HG03354 (cell line): ENCODE measurements at regions not wholly inside any gene's neighbourhood (a gene's known extent, or its start where the extent isn't known, plus 50 kb on each side); places are given as distances from the start of the nearest gene placed in this dataset.

Source experiments
- ATAC-seq: cut with Tn5 transposase; IDR thresholded peaks from one replicate; pipeline ENCODE4 v1.9.1; 2021; ENCODE audit warnings: mild to moderate bottlenecking; ENCODE audit not compliant: unreplicated experiment, poor library complexity, severe bottlenecking

DNA sequence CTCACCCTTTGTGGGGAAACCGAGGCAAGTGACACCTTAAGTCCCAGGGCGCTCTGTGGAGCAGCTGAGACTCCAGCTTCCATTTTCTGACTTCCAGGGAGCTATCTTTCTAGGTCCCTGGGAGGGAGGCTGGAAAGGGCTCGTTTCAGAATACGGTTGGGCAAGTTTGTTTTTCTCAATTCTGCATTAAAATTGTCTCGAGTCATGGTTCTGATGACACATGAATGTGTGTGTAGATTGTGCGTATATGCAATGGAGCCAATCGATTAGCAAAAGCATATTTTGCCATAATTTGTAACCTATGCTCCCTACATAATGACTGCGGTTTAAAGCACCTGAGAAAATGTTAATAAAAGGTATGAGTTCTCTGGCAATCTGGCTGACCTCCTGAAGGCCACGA, 77.3 kb downstream of the SIK1 start:
- no peak for ATAC-seq

DNA sequence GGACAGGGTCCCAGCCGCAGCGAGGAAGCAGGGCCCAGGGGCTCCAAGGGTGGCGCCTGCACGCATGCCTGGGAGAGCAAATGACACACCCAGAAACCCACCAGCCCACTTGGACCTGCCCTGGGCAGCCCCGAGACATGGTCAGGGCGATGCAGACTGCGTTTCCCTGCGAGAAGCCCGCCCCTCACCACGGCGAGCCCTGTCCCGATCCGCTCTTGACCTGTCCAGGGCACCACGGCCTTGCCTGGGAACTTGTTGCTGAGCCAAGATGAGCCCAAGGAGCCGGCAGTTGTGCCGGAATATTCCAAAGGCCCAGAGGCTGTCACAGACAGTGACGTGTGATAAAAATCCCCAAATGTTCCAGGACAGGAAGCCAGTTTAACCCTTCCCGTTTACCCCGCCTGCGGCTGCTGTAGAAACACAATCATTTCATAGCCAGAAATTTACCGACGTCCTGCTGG, 78.1 kb downstream of the SIK1 start:
- ATAC-seq: no peak

DNA sequence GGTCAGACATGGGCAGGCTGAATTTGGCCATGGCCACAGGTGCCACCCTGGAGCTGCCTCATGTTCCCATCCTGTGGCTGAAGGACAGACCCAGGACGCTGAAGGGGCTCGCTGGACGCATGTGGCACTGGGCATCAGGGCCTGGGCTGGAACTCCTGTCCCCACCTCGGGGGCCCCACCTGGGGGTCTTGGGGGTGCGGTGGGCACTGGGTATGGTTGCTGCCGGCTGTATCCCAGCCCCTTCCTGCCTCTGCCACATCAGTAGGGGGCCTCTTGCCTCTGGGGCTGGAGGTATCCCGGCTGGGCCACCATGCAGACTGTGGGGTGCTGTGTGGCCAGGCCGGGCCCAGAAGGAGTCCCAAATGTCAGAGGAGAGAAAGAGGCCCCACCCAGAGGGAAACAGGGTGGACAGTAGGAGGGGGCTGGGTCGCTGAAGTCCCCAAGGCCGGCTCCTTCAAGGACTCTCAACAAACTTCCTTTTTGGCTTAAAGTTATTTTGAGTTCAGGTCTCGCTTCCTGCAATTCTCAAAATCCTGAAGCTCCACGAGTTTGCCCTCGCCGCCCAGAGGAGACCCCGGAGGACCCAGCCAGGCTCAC, 78.7 kb downstream of the SIK1 start:
- no peak for ATAC-seq

DNA sequence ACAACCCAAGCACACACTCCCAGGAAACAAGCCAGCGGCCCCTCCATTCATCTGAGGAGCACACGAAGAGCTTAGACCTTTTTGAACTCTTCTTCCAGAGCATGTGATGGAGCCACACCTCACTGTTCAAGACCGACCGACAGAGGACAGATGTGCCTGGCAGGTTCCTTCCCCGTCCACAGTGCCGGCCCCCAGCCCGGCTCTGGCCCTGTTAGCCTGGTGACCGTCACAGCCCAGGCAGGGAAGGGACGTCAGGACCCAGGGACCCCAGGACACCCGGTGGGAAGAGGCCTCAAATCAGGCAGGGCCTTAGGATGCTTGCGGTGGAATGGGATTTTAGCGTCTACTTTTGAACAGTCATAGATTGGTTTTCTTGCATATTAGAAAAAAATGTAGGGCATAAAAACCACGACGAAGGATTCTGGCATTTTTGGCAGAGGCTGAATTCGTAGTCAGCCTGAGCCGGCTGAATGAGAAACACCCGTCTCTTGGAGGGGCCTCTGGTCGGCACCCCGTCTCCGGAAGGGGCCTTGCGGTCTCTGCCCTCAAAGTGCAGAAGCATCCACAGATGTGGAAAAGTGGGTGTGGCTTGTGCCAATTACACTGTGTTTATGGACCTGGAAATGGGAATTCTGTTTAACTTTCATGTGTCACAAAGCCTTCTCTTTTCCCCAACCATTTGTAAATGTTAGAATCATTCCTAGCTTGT, 79.3 kb downstream of the SIK1 start:
- no peak for ATAC-seq

DNA sequence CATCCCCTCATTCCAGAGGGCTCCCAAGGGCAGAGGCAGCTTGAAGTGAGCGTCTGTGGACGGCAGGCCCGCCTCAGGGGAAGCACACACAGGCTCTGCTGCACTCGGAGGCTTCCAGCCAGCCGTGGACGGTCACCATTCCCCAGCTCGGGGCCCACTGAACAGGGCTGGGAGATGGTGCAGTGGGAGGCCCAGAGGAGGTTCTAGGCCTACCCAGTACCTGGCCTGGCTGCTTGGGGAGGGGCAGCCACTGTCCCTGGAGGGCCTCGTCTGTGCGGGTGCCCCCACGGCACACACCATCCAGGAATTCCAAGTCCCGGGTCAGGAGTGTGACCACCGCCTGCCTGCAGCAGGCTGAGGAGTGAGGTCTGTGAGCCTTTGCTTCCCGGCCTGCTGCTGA, 80.4 kb downstream of the SIK1 start:
- no peak for ATAC-seq

DNA sequence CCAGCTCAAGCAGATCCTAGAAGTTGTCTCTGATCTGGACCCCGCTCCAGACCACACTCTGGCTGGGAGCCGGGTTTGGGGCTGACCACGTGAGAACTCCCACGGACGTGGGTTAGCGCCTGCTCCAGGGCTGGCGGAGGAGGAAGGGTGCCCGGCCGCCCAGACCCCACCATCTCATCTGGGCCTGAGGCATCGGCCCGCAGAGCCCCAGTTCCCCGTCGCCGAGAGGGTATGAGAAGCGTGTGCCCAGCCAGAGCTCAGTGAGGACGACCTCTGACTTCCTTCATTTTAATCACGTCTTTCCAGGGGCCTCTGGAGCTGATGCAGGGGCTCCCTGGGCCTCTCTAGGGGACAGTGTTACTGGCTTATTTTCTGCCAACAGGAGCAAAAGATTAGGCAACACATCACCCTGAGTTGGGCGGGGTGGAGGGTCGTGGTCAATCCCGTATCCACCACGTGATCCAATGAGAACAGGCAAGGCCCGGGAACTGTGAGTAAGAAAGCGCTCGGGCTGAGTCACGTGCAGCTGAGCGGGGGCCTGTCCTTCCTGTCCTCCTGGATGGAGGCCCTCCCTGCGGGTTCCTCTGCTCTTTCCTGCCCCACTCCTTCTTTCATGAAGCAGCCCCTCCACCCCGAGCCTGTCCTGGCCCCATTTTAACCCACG, 81.1 kb downstream of the SIK1 start:
- no peak for ATAC-seq

DNA sequence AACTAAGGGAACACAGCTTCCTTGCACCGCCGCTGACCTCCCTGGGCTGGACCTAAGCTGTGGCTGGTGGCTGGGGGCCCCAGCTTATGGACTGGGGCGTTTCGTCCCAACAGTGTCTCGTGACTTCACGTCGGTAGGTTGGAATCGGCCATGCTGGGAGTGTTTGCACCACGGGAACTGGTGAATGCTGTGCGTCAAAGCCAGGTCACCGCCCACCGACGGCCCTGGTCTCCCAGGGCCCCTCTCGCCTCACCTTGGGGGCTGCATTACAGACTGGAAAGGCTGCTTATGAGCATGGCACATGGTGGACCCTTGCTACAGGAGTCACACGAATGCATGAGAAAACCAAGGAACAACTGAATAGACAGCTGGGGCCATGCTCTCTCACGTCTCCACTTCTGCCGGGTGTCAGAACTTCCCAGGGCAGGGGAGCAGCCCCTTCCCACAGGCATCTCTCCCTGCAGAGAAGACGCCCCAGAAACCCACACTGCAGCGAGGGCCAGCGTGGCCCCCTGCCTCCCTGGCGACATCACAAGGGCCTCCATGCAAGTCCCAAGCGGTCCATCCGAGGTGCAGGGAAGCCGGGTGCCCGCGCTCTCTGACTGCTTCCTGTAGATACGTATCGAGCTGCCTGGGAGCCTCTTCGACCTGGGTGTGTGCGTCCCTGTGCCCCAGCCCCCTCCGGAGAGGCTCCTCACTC, 81.7 kb downstream of the SIK1 start:
- ATAC-seq: no peak

DNA sequence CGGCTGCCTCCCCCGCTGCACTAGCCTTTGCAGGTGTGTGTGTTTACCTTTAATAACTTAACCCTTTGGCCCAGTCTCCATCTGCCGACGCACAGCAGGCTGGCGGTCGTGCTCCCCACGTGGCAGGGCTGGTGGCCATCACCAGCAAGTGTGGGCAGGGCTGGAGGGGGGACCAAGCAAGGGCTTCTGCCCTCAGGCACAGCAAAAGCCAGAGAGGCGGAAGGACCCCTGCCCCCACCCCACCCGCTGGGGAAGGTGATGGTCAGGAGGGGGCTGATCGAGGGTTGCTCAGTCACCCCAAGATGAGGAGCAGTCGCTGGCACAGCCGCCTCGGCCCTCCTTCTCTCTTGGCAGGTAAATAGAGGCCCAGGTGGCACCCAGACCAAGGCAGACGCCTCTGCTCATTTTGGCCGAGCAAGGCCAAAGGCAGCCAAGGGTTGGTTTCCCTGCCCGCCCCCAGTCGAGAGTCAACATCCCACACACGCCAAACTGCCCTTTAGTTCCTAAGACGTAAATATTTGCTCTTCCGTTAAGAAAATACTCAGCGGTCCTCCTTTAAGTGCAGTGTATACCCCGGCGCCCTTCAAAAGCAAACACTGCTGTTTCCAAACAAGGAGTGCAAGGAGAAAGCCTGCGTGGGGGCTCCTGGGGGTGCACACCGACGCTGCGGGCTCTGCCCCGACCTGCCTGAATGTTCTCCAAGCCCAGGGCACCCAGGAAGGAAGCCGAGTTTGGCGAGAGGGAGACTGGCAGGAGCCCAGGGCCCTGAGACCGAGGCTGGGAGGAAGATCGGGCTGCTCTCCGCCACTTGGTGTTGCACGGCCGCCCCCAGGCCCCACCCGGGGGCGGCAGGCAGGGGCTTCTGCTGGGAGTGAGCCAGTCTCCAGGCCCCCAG, 82.7 kb downstream of the SIK1 start:
- ATAC-seq: no peak

DNA sequence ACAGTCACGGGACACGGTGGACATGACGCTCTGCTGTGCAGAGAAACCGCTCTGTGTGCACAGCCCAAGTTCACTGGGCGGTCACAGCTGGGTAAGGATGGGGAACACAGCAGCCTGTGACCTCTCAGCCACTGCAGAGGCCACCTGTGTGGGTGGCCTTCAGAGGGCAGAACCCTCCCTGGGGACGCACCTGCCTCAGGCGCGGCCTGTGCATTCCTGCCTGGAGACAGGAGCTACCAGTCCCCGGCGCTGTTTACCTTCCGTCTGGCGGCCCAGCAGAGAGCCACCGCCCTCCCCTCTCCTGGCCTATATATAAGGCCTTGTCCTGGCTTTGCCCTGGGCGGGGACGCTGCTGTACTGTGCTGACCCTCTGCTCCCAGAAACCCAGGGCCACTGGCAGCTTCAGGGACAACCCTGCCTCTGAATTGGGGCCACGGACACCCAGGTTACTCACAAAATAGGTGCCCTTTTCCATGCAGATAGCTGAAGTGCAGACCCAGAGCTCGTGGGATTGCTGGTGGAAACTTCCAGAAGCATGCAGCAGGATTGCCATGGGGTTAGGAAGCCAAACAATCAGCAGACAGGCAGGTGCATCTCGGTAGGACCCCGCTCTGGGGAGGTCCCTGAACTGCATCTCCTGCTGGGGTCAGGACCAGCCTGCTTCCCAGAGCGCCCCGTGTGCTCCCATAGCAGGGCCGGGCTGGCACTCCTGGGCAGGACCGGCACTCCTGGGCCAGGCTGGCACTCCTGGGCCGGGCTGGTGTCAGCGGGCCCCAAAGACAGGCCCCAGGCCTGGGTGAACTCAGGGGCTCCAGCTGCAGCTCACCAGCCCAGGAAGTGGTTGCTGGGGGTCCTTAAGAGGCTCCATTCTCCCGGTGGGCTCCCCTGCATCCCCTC, 83.6 kb downstream of the SIK1 start:
- no peak for ATAC-seq

DNA sequence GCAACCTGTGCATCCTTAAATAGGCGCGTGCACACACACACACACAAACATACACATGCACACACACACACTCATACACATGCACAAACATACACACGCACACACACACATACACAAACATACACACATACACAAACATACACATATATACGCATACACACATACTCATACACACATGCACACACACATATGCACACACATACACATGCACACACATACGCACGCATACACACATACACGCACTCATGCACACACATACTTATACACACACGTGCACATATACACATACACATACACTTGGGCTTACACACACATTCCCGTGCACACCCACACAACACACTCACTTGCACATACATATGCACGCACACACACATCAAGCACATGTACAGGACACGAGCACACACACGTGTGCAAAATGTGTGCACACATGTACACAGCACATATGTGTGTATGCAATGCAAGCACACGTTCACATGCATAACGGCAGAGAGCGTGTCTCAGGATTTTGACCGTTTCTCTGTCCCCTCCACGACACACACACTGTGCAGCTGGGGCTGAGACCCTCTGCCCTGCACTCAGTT, 84.5 kb downstream of the SIK1 start:
- ATAC-seq: no peak

DNA sequence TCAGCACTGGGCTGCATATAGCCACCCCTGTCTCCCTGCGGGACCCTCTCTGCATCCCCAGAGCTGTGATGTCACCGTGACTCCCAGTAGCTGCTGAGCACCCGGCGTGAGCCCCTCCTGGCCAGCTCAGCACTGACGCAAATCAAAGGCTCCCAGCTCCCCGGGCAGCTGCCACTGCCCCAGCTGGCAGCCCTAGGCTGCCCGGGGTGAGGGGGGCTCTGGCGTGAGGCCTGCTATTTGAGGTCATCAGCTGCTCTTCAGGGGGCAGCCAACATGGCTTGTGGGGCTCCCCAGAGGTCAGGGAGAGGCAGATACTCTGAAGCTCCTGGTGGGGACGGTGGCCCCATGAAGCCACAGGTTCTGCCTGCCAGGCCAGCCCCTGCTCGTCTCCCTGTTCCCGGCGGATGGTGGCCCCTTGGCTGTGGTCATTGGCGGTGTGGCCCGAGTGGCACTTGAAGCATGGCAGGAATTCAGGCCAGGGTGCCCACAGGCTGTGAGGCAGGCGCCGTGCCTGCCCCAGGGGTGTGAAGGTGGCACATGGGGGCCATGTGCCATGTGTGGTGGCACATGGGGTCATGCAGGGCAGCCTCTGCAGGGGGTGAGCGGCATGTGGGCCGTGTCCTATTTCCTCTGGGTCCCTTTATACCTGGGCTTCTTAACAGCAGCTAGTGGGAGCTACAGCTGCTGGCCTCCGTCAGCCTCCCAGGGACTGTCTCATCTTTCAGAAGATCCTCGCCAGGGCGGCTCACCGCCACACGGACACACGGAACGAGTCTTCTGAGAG, 85.4 kb downstream of the SIK1 start:
- no peak for ATAC-seq

DNA sequence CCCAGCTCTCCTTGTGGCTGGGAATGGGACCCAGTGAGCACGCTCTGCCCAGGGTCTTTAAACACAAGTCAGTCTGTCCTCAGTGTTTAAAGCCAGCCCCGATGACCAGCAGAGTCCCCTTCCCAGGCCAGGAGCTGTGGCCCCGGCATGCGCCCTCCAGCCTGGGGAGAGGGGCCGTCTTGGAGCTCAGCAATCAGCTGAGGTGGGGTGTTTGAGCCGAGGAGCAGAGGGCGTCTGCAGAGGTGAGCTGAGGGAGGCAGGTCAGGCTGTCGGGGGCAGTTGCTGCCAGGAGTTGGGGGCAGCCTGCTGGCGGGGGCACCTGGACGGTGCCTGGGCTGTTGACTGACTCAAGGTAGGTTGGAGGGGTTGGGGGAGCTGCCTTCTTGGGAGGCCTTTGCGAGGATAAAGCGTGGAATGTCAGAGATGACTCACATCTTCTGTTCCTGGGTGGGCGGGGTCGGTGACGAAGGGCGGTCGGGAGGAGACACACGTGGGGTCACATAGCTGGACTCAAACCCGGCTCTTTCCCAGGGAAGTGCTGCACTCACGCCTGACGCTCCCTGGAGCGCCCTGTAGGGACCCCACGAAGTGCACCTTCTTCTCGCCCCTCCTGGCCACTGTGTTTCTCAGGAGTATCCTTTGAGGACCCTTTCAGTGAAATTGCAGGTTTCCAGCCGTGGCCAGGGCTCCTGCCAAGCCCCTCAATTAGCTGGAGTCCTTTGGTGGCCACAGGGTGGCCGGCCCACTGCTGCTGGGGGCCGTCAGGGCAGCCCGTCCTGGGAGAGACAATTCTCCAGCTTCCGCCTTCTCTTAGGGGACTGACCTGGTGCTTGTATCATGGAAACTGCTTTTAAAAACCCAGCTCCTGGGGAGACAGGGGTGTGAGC, 86.2 kb downstream of the SIK1 start:
- ATAC-seq: no peak

DNA sequence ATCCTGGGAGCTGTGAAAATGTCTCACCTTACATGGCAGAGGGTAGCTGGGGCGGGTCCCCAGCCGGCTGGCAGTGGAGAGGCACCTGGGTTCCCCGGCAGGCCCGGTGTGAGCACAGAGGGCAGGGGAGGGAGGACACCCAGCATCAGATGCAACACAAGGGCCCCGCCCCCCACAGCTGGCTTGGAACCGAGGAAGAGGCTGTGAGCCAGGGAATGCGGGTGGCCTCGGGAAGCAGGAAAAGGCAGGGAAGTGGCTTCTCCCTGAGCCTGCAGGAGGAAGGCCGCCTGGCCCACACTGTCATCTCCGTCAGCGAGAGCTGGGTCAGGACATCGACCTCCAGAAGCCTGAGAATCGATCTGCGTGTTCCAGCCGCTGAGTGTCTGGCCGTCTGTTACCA, 87.3 kb downstream of the SIK1 start:
- ATAC-seq: no peak

DNA sequence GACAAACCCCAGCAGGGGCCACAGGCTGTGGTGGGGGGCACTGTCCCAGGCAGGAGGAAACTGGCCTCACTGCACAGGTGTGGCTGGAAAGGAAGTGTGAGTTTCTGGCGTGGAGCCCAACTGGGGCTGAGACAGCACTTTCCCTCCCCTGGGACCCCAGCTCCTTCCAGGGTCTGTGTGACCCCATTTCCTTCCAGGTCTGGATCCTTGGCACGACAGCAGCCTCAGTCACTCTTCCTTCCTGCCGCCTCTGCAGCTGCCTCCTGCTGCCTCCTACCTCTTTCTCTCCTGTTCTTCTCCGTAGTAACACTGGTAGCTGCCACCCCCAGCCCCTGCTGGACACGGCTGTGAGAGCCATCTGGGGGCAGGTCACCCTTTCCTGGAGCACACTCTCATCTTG, 88.0 kb downstream of the SIK1 start:
- ATAC-seq: no peak

DNA sequence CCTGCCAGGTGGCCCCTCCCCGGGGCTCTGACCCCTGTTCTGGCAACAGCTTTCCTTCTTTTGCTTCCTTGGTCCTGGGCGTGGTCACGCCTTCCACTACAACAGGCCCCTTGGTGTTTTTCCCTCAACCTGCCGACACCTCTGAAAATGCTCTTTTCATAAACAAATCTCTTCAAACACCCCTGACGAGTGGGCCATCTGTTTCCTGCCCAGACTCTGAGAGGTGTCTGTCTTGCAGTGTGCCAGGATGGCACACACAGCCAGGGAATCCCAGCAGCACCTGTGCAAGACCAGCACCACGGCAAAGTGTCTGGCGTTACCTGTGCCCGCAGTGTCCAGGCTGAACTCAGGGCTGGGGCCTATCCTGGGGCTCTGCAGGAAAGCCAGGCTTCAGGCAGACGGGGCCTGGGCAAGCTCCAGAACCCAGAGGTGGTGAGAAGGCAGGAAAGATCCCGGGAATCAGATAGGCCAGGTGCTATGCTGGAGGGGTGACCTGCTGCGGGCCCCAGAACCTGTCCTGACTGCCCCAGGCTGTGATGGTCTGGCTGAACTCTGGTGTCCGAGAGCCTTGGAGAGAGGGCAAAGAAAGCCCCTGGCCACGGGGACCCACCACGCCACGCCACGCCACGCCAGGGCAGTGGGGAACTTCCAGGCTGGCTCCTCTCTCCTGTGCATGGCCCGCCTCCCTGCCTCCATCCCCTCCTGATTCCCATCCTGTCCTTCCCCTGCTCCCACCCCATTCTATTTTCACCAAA, 88.9 kb downstream of the SIK1 start:
- ATAC-seq: no peak

DNA sequence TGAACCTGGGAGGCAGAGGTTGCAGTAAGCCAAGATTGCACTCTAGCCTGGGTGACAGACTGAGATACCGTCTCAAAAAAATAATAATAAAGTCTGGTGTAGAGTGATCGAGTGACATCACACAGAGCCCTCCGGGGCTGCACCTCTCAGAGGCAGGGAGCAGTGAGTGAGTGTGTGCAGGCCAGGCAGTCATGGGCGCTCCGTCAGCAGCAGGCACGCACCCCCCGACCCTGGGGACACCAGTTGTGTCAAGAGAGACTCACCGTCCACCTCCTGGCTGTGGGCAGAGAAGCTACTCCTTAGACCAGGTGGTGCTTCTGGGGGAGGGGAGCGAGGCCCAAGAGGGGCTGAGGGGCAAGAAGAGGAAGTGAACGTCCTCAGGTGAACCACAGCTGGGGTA, 91.8 kb downstream of the SIK1 start:
- ATAC-seq: no peak
